ENCODE measurements at regions not wholly inside any gene's neighbourhood (a gene's known extent, or its start where the extent isn't known, plus 50 kb on each side); places are given as distances from the start of the nearest gene placed in this dataset.

DNA sequence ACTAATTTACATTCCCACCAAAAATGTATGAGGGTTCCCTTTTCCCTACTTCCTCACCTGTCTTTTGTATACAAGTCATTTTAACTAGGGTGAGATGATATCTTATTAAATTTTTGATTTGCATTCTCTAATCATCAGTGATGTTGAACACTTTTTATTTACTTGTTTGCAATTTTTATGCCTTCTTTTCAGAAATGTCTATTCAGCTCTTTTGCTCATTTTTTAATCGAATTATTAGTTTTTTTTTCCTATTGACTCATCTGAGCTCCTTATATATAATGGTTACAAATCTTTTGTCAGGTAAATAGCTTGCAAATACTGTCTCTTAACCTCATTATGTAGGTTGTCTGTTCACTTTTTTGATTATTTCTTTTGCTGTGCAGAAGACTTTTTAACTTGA, 269.4 kb downstream of the CDH19 start:
- H3K4me3 ChIP-seq (ENCODE audit: low read depth, low read length), result no peak overlapping the region
- TF ChIP-seq, protein P1, sequence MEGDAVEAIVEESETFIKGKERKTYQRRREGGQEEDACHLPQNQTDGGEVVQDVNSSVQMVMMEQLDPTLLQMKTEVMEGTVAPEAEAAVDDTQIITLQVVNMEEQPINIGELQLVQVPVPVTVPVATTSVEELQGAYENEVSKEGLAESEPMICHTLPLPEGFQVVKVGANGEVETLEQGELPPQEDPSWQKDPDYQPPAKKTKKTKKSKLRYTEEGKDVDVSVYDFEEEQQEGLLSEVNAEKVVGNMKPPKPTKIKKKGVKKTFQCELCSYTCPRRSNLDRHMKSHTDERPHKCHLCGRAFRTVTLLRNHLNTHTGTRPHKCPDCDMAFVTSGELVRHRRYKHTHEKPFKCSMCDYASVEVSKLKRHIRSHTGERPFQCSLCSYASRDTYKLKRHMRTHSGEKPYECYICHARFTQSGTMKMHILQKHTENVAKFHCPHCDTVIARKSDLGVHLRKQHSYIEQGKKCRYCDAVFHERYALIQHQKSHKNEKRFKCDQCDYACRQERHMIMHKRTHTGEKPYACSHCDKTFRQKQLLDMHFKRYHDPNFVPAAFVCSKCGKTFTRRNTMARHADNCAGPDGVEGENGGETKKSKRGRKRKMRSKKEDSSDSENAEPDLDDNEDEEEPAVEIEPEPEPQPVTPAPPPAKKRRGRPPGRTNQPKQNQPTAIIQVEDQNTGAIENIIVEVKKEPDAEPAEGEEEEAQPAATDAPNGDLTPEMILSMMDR (conservative IDR thresholded peaks at IDR 0.05; ENCODE audit: low read depth, low read length), result no peak
- DNase-seq (ENCODE audit: low read depth), result no peak

DNA sequence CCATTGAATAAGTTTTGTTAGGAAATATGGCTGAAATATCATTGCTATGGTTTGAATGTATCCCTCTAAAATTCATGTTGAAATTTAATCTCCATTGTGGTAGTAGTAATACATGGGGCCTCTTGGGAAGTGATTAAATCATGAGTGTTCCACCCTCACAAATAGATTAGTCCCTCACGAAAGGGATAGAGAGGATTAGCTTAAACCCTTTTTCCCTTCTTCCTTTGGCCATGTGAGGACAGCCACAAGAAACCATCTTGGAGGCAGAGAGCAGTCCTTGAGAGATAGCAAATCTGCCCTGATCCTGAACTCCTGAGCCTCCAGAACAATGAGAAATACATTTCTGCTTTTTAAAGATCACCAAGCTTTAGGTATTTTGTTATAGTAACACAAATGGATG, 274.2 kb downstream of the CDH19 start:
- TF ChIP-seq, protein P1 (conservative IDR thresholded peaks at IDR 0.05; ENCODE audit: low read depth, low read length), result no peak
- no peak overlapping the region for H3K4me3 ChIP-seq (ENCODE audit: low read depth, low read length)

DNA sequence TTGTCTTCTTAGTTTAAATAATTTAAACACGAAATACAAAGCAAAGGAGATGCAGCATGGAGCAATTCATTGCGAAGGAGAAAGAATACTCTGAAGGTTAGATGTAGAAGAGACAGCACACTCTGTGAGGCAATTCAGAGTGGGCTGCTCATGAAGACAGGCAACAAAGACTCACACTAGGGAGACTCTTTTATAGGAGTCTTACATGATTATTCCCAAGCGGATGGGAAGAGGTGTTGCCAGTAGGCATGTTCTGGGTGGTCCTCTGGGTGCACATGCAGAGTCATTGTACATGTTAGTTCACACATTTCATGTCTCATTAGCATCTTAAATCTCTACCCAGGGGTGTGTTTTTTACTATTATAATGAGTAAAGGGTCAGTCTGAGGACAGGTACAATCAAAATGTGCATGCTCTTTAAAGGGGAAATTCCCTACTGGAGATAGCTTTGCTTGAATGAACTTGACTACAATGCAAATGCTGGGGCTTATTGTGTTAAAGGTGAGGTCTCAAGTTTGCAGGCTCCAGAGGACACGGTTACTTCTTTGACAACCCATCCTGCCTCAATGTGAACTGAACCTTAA, 275.5 kb downstream of the CDH19 start:
- no peak for DNase-seq (ENCODE audit: low read depth)
- TF ChIP-seq, protein P1 (conservative IDR thresholded peaks at IDR 0.05; ENCODE audit: low read depth, low read length), result no peak
- no peak overlapping the region for H3K4me3 ChIP-seq (ENCODE audit: low read depth, low read length)

More for the DNA sequence above, 274.2 kb downstream of the CDH19 start:
- DNase-seq (ENCODE audit: low read depth), result no peak

DNA sequence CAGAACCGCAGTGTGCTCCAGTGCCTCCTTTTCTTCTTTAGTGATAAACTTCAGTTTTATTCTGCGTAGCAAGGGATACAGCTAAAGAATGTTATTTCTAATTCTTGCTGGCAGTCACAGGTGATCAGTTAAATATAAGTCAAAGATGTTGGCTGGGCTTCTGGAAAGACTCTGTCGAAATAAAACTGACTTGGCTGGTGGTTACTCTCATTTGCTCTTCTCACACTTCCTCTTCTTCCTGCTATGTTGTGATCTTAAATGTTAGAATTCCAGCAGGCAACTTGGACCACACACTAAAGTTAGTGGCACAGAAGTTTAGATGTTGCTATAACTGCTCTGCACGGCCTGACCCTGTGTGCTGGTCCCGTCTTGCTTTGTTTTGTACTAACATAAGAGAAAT, 278.6 kb downstream of the CDH19 start:
- DNase-seq (ENCODE audit: low read depth), result no peak
- no peak overlapping the region for H3K4me3 ChIP-seq (ENCODE audit: low read depth, low read length)
- TF ChIP-seq, protein P1 (conservative IDR thresholded peaks at IDR 0.05; ENCODE audit: low read depth, low read length), result no peak

DNA sequence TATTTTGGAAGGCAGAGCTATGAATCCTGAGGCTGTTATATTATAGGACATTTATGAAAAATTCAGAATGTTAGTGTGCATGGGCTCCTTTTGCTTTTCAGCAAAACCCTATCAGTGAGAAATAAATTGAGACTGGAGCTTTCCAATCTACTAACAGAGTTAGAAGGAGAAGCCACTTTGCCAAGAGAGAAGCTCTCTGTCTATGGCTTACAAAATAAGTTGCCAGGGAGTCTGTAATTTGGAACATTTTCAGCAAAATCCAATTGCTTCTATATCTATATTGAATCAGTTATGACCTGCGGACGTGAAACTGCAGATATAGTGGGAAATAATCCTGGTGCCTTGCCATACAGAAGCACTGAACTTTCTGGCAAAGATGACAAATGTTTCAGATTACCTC, 279.3 kb downstream of the CDH19 start:
- no peak overlapping the region for H3K4me3 ChIP-seq (ENCODE audit: low read depth, low read length)
- DNase-seq (ENCODE audit: low read depth), result no peak
- TF ChIP-seq, protein P1 (conservative IDR thresholded peaks at IDR 0.05; ENCODE audit: low read depth, low read length), result no peak

DNA sequence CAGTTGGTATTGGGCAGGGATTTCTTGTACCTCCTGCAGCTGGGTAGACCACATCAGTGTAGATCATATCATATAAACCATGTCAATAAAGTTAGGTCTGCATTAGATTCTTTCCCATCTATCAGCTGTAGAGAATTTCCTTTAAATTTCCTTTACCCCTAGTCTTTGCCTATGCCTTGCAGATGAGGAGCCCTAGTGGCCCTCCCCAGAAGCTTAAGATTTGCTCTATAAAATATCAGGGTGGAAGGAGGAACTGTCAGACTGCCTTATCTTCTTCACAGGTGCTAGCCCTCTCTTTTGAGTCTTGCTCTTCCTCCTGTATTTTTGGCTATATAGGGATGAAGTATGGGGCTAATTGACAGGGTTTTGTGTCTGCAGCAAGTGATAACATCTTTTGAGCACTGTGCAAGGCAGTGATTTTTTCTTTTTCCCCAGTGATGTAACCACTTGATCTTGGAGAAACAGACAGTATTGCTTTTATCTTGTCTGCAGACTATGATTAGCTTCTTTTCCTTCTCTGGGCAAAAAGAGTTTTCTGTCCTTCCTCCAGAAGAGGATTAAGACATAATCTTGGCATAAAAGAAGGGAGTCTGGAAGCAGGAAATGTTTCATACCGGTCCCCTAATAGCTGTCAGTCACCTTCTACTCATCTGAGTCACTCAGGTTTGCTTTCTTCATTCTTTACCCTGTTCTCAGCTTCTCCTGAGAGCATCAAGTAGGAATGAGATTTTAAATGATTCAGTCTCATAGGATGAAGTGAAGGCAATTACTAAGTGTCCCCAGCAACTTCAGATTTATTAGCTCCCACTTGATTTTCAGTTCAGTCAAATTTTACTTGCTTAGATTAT, 286.4 kb downstream of the CDH19 start:
- TF ChIP-seq, protein P1 (conservative IDR thresholded peaks at IDR 0.05; ENCODE audit: low read depth, low read length), result no peak
- DNase-seq (ENCODE audit: low read depth), result no peak

More for the DNA sequence above, 286.4 kb downstream of the CDH19 start:
- no peak overlapping the region for H3K4me3 ChIP-seq (ENCODE audit: low read depth, low read length)
